ENCODE measurements at regions not wholly inside any gene's neighbourhood (a gene's known extent, or its start where the extent isn't known, plus 50 kb on each side); places are given as distances from the start of the nearest gene placed in this dataset.
A peak's percentile ranks its signal among the peaks of the same experiment; 100 is the strongest.

DNA sequence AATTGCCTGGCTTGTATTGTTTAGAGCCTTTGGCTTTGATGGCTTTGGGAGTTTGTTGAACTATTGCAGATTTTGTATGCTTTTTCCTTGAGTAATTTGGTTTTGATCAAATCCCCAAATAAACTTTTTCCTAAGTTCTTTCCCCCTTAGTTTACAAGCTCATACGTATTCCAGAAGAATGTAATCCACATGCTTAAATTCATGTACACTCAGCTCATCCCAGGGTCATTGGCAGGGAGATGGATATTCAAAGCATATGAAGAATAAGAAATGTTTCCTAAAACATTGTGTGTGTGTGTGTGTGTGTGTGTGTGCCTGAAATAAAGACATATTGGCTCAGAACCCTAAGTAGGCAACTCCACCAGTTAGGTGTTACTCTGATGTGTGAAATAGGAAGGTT is 89.4 kb downstream of the TMEM30B start:
- DNase-seq (ENCODE audit: low spot score) = no peak

DNA sequence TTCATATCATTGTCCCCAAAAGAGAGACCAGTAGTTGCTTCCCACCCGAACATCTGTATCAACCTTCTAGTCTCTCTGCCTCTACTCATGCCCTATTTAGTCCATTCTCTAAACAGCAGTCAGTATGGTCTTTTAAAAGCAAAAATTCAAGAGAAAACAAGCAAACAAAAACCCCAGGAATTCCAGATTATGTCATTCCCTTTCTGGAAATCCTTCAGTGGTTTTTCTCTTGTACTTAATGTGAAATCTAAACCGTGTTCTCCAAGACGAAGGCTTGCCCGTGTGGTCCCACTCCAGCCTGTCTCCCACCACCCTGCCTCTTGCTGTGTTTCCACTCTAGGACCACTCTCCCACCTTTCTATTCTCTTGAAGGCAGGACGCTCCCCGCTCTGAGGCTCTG is 90.8 kb downstream of the TMEM30B start:
- DNase-seq (ENCODE audit: low spot score) = no peak

DNA sequence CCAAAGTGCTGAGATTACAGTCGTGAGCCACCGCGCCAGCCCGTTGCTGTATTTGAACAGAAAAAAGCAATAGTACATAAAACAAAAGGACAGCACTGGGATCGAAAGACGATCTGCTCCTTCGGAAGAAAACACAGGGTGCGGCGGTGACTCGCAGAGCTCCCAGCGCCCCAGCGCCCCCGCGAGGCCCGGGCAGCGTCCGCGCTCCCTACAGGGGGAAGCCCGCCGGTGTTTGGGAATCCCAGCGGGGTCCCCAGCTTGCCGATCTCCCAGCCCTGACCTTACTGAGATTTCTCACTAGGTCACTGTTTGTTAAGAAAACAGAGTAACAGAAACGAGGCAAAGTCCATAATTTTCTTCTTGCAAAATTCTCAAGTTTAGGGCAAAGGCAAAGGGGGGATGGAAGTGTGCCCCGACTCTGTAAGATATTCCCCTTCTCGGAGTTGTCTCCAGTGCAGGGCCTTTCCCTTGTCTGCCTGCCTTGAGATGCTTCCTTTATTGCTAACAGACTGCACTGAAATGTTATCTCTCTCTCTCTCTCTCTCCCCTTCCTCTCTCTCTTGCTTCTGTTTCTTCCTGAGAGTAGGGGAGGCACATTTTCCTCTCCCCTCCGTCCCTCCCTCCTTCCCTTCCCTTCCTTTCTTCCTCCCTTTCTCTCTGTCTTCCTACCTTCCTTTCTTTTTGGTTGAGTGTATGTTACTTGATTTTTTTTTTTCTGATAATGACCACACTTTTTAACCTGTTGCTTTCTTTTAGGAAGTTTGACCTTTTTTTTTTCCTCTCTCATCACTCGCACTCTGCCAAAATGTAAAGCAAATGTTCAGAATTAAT is 91.9 kb downstream of the TMEM30B start:
- peak; percentile 60 for DNase-seq (ENCODE audit: low spot score)

DNA sequence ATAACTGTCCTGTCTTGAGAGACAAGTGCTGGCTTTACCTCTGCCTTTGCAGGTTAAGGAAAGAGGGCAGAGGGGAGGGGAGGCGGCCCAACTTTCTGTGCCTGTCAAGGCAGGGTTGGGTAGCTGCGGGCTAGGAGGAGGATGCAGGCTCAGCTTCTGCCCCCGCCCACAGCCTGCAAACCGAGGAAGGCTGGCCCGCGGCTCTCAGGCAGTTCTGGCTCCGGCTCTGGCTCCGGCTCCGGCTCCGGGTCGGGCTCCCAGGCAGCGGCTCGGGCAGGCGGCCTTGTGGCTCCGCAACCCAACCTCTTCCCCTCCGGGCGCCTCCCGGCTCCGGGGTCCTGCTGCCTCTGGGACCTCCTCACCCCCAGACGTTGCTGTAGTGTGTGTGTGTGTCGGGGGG is 92.9 kb downstream of the TMEM30B start:
- no peak for DNase-seq (ENCODE audit: low spot score)

DNA sequence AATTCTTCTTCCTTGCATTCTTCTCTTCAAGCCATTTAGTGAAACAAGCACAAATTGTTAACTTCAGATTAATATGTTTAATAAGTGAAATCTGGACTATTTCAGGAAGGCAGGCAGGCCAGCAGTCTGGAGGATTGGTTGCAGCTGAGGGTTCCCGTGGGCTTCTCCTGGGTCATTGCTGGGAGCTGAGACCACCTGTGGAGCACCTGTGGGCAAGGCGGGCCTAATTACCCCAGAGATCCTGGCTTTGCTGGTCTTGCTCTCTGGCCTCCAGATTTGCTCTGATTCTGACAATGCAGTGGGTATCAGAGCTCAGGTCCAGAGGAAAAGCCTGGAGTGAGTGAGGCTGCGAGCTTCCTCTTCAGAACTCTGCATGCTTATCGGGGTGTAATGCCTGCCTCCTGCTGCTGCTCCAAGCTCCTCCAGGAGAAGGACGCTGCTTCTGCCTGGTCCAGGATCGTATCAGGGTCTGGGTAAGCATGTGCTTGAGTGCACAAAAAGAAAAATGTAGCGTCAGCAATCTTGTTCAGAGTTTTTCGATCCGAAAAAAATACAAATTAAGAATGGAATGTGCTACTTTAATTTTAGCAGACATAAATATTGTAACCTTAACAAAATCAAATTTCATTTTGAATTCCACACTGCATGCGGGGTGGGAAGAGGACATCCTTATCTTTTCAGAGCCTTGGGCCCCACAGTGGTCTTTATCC is 93.8 kb downstream of the TMEM30B start:
- DNase-seq (ENCODE audit: low spot score) = no peak

DNA sequence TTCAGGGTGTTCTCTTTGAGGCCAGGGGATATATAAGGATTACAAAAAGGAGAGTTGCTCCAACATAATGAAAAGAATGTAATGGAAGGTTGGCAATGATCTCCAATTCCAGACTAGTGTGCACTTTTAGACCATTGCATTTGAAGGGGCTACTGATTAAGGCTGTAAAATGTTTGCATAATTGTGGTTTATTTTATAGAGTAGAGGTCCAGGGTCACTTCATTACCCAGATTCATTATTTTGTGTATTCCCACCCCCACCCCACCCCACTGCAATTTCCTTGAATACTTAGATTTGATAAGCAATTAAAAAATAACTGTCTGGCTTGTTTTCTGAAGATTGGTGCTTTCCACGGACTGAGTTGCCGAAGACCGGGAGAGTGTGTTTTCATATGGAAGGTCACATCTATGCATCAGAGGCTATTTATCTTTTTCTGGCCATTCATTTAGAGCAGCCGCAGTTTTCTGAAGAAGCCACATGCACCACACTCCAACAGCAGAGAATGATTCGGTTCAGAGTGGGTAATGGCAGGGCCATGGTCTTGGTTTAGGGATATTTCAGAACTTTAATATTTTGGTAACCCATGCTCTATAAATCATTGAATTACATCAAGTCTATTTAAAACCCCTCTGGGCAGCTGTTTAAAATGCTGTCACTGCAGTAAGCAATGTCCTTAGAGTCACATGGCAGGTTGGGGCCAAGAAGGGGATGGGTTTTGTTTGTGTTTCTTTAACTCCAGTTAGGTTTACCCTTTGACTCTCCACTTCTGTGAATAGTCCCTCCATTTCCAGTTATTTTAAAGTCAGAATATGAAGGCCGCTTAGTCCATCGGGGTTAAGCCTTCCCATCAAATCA is 94.6 kb downstream of the TMEM30B start:
- DNase-seq (ENCODE audit: low spot score) = no peak

DNA sequence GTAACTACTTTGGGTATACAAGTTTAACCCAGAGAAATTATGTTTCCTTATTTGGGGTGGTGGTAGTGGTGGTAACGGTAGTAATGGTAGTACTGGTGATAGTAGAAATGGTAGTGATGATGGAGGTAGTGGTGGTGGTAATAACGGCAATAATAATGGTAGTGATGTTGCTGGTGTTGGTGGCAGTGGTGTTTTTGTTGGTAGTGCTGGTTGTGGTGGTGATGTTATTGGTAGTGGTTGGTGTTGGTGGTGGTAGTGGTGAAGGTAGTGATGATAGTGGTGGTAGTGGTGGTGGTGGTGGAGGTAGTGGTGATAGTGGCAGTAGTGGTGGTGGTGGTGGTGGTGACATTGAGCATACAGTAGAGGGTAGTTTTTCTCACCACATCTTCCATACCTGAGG is 95.6 kb downstream of the TMEM30B start:
- no peak for DNase-seq (ENCODE audit: low spot score)

DNA sequence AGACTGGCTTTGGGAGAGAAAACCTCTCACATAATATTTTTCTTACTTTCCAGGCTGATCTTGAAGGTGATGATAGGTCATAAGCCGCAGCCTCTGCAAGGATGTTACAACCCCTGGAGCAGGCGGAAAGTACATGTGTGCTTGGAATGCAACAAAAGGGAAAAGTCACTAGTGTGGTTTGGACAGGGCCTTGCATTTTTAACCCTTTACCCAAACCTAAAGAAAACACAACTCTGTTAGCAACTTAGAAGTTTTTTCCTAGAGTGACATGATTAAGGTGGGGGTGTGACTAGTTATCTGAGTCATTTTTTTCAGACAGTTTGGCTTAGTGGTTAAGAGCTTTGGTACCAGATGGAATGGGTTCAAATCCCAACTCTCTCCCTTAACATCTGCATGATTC is 97.0 kb downstream of the TMEM30B start:
- peak; percentile 18 for DNase-seq (ENCODE audit: low spot score)

DNA sequence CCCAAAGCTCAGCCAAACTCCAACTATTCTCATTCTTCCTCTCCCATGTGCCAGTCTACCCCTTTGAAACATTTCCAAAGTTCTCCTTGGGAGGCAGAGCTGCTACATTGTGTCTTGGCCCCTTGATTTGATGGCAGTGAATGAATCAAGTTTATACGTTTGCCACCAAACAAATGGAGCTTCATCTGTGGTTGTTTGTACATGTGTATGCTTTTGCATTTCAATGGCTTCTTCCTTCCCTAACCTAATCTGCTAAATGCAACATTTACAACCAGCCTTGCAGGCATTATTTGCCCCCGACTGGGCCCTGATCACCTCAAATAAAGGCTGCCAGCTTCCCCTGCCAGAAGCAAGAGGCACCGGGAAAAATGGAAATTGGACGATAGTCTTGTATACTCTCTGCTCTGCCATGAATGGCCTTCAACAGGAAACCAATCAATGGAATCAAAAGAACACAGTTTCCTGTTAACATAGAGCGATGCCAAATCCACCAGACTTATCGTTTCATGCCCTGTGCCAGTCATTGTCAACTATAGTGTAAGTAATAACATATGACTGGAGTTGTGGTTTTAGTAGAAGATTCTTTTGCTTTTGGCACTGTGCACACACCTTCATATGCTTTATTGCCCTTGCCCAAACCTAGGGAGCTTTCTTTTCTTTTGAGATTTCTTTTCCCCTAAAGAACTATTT is 97.8 kb downstream of the TMEM30B start:
- peak; percentile 29 for DNase-seq (ENCODE audit: low spot score)

DNA sequence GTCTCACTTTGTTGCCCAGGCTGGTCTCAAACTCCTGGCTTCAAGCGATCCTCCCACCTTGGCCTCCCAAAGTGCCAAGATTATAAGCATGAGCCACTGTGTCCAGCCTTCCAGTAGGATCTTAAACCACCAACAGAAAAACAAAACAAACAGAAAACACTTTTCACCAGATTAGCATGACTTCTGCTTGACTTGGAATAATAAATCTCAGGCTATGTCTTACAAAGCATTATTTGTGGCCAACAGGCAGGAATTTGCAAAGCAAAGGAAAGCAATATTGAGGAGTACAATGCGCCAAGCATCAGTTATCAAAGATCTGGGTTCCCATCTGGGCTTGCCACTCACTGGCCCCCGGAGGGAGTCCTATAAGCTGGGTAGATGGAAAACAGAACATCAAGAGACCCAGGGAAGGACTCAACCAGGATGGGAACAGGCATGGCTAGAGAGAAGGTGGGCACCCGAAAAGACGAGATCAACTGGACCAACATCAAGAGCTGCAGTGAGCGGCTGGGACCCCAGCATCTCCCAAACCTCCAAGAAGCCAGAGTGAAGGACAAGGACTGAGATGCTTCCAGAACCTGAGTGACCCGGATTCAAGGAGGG is 101.2 kb downstream of the TMEM30B start:
- no peak for DNase-seq (ENCODE audit: low spot score)

DNA sequence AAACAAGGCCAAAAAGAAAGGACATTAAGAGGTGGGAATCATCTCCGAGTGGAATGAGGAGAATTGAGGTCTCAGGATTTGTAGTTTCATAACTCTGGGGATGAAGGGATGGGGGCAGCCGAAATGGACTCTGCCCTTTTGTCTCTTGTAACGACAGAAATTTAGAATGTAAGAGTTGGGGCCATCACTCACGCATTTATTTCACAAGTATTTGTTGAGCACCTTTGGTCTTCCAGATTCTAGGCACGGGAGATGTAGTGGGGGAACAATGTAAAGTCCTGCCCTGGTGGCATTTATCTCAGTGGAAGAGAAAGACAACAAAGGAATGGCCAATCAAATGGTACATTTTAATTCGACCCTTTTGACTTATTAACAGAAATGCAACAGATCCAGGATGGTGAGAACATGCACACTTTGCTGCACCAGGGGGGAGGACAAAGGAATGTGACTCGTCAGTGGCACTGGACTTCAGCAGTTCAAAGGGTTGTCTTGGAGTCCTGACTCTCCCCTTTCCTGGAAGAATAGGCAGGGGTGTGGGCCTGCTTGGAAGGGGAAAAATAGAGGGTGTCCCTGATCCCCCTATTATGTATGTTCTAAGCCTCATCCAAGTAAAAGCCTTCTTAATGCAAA is 102.0 kb downstream of the TMEM30B start:
- DNase-seq (ENCODE audit: low spot score) = peak; percentile 33

DNA sequence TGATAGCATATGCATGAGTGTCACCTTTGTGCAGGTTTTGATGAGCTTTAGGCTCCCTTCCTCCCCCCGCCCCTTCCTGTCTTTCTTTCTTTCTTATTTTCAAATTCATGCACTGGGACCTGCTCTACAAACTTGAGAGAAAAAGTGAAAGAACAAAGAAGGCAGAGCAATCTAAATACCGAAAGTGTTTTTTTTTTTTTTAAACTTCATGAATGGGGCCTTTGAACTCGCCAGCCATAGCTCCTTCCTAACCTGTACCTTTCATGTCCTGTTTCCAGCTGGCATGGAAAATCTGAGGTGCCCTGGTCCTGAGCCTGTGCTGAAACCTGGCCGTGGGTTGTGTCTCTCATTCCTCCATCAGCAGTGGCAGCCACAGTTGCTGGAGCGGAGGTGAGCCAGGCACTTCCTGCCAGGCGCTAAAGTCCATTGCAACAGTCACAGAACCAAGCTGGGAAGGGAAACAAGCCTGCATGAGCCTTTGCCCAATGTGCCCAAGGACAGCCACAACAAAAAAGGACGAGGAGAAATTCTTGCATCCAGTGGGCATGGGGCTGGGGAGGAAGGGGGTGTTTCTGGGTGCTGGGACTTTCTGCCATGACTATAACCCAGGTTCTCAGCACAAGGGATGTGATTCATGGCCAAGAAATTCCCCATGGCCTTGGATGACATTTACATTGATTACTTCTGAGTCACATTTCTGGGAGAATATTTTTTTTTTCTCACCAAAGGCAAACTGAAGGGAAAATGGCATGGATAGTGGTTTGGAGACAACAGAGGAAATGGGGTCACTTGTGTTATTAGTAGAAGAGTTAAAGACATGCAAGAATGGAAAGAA is 102.7 kb downstream of the TMEM30B start:
- DNase-seq (ENCODE audit: low spot score) = peak; percentile 96

DNA sequence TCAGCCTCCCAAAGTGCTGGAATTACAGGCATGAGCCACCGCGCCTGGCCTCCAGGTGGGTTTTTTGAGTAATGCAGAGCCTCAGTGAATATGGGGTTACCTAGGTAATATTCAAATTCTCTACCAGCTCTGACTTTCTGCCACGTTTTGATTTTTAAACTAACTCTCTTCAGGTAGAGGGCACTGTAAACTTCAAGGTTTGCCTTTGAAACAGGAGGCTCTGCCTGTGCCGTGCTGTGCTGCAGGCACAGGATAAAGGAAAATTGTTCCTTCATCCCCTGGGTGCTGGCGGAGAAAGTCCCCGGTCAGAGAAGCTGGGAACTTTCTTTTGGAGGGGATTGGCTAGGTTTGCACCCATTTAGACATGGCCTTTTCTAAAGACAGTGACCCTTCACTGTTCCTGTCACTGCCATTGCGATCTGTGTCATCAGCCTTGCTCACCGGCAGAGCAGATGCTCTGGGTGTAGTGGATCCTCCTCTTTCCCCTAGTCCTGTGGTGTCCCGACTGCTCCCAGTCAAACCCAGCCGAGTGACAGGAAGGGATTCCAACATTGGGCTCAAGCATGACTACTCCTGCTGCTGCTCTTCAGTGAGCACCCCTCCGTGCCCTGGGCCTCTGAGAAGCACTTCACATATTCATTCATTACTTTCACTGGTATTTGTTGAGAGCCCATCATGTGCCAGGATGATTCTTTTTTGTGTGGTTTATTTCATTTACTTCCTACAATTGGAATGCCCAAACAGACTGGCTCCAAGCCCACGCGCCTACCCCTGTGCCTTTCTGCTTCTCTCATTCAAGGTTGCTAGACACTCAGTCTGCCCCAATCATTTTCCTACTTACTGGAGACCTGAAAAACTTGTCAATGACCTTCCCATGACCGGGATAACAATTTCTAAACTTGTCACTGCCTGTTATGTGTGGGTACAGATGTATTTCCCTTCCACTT is 103.6 kb downstream of the TMEM30B start:
- no peak for DNase-seq (ENCODE audit: low spot score)

DNA sequence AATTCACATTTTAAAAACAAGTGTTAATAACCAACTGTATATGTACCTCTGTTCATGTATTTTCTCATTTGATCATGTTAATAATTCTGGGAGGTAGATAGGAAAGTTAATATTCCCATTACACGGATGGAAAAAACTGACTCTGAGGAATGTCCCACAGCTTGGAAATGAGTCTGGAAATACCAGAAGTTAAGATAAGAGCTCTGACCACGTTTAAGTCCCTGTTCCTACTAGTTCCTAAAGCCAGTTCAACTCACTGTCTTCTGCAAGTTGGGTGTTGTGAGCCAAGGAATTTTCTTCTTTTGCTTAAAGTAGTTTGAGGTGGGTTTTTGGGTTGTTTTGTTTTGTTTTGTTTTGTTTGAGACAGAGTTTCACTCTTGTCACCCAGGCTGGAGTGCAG is 104.5 kb downstream of the TMEM30B start:
- no peak for DNase-seq (ENCODE audit: low spot score)

DNA sequence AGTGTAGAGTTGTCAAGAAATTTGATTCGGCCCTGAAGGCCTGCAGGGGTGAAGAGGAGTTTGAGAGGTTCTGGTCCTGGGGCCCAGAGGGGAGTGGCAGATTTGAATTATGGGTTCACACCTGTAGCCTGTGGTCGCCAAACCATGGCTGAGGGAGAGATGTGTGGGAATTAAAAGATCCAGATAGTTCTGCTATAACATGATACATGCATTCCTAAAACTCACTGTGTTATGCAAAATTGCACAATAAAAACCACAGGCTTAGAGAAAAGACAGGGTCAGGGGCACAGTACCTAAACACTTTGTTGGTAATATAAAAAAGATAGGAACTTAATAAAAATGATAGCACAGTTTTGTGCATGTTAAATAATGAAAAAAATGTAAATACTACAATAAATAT is 106.2 kb downstream of the TMEM30B start:
- DNase-seq (ENCODE audit: low spot score) = no peak

DNA sequence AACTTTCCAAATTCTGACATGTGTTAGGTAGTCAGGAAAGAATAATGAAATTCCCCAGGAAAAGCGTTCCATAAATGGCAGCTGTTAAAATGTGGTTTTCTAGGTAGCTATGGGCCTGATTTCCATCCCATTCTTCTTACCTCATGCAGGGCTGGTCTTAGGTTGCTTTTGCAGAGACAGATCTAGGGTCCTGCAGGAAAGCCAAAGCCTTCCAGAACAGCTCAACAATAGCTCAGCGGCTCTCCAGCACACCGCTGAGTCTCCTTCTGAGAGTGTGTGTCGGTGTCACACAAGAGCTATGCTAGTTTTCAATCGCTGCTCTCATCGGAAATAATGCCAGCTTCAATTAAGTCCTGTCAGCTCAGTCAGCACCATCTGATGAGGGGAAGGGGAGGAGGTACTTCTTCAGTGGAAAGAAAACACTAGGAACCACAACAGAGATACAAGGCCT is 106.7 kb downstream of the TMEM30B start:
- no peak for DNase-seq (ENCODE audit: low spot score)

DNA sequence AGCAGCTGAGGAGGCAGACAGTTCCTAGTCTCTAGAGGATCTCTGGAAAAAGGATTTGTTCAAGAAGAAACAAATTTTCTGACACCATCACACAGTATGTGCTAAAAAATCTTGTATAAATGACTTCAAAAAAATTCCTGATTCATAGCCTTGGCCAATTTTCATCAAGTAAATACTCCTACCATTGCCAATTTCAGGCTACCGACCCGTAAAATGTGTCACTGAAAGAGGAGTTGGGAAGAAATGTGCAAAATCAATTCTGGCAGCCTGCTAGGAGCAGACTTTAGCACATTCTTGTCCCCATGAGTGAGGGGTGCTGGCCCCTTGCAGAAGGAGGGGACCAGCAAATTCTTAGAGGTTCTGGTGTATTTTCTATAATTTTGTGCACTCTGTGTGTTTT is 109.4 kb downstream of the TMEM30B start:
- DNase-seq (ENCODE audit: low spot score) = no peak

DNA sequence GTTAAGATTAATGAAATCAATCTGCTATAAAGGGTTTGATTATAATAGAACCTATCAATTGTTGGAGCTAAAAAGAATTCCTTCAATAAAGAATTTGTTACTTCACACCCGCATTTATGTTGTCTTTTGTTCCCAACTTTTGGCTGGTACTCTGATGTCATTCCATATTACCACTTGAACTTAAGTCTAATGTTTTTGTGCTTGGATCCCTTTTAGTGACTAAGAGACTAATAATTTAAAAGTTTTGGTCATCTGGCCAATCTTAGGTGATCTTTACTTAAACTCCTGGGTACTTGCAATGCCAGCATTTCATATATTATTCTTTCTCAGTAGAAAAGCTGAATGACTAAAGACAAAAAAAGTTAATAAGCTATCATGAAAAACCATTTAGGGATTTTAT is 113.0 kb downstream of the TMEM30B start:
- no peak for DNase-seq (ENCODE audit: low spot score)

DNA sequence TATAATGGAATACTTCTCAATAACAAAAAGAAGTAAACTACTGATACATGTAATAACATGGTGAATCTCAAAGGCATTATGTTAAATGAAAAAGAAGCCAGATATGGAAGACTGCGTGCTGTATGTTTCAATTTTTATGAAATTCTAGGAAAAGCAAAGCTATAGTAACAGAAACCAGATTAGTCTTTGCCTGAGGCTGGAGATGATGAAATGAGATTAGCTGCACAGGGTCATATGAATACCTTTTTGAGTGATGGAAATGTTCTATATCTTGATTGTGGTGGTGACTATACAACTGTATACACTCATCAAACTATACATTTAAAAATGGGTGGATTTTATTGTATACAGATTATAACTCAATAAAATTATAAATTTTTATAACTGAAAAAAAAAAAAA is 113.5 kb downstream of the TMEM30B start:
- DNase-seq (ENCODE audit: low spot score) = no peak
